T-helper 17 cell (primary cell): ENCODE measurements at regions not wholly inside any gene's neighbourhood (a gene's known extent, or its start where the extent isn't known, plus 50 kb on each side); places are given as distances from the start of the nearest gene placed in this dataset.

Experiments
- ATAC-seq: fragments of 150-1000 bp; cut with Tn5 transposase; 2 replicates; pipeline ENCODE4 v1.10.0; 2021; ENCODE audit warnings: mild to moderate bottlenecking, moderate library complexity
- DNase-seq, 3 donors: peaks; one replicate each; pipeline versions ENCODE4 v3.0.0 to v3.0.0-alpha.2; 2020 to 2021
- H3K9me3 ChIP-seq: one replicate; pipeline ENCODE4 v1.7.0; 2013; ENCODE audit warnings: low read length, mild to moderate bottlenecking; ENCODE audit not compliant: control insufficient read depth, poor library complexity, severe bottlenecking
- H3K27ac Mint-ChIP-seq: one replicate; pipeline ENCODE4 v1.8.0; 2022; ENCODE audit warnings: mild to moderate bottlenecking, moderate library complexity, mixed read lengths
- H3K27me3 Mint-ChIP-seq: one replicate; pipeline ENCODE4 v1.8.0; 2022; ENCODE audit warnings: mixed read lengths
- H3K36me3 Mint-ChIP-seq: one replicate; pipeline ENCODE4 v1.8.0; 2022; ENCODE audit warnings: low read depth, mixed read lengths
- H3K4me1 Mint-ChIP-seq: one replicate; pipeline ENCODE4 v1.8.0; 2022; ENCODE audit warnings: mild to moderate bottlenecking, mixed read lengths
- H3K4me3 Mint-ChIP-seq: one replicate; pipeline ENCODE4 v1.8.0; 2022; ENCODE audit warnings: mild to moderate bottlenecking, moderate library complexity, mixed read lengths

GRCh38 chr11:127115844-127116243 lies 115.3 kb upstream of the KIRREL3 start:
- no peaks in the 10 kb centered on the region for H3K4me1 Mint-ChIP-seq
- no peaks in the 10 kb centered on the region for H3K36me3 Mint-ChIP-seq
- DNase-seq (no peak), ATAC-seq (no peak)
- H3K27me3 Mint-ChIP-seq, result peaks cover under 1% of the 10 kb centered on the region
- no peak overlapping the region for H3K4me3 Mint-ChIP-seq
- no peaks in the 10 kb centered on the region for H3K9me3 ChIP-seq
- no peak overlapping the region for H3K27ac Mint-ChIP-seq

GRCh38 chr11:127114035-127114434 lies 113.5 kb upstream of the KIRREL3 start:
- no peaks in the 10 kb centered on the region for H3K9me3 ChIP-seq
- peaks cover 8% of the 10 kb centered on the region for H3K27me3 Mint-ChIP-seq
- ATAC-seq (no peak), DNase-seq (no peak)
- H3K4me3 Mint-ChIP-seq, result no peak overlapping the region
- H3K4me1 Mint-ChIP-seq, result no peaks in the 10 kb centered on the region
- H3K27ac Mint-ChIP-seq, result no peak overlapping the region
- no peaks in the 10 kb centered on the region for H3K36me3 Mint-ChIP-seq

- Mint-ChIP-seq H3K27ac (no peak overlapping the region), H3K4me1 (no peaks in the 10 kb centered on the region)
- ATAC-seq, result no peak
Observed at GRCh38 chr11:127110542-127110941, 110.0 kb upstream of the KIRREL3 start.

GRCh38 chr11:127109796-127110480 lies 109.4 kb upstream of the KIRREL3 start:
- no peaks in the 10 kb centered on the region for H3K9me3 ChIP-seq
- ATAC-seq, result no peak
- no peak overlapping the region for H3K27ac Mint-ChIP-seq
- peaks cover 20% of the 10 kb centered on the region for H3K27me3 Mint-ChIP-seq
- H3K4me3 Mint-ChIP-seq, result no peak overlapping the region
- H3K4me1 Mint-ChIP-seq, result no peaks in the 10 kb centered on the region
- H3K36me3 Mint-ChIP-seq, result no peaks in the 10 kb centered on the region
- DNase-seq, result no peak

More at GRCh38 chr11:127110542-127110941, 110.0 kb upstream of the KIRREL3 start:
- no peaks in the 10 kb centered on the region for H3K36me3 Mint-ChIP-seq
- peaks cover 16% of the 10 kb centered on the region for H3K27me3 Mint-ChIP-seq
- no peak for DNase-seq
- H3K9me3 ChIP-seq, result no peaks in the 10 kb centered on the region
- no peak overlapping the region for H3K4me3 Mint-ChIP-seq

GRCh38 chr11:127108838-127109237 lies 108.3 kb upstream of the KIRREL3 start:
- no peaks in the 10 kb centered on the region for H3K9me3 ChIP-seq
- no peaks in the 10 kb centered on the region for H3K4me1 Mint-ChIP-seq
- no peak for DNase-seq
- ATAC-seq, result no peak
- no peak overlapping the region for H3K4me3 Mint-ChIP-seq
- H3K27me3 Mint-ChIP-seq, result peaks cover 20% of the 10 kb centered on the region
- H3K27ac Mint-ChIP-seq, result no peak overlapping the region
- H3K36me3 Mint-ChIP-seq, result no peaks in the 10 kb centered on the region

- no peaks in the 10 kb centered on the region for H3K9me3 ChIP-seq
- no peak for ATAC-seq
- no peaks in the 10 kb centered on the region for H3K36me3 Mint-ChIP-seq
- DNase-seq, result no peak
- no peaks in the 10 kb centered on the region for H3K4me1 Mint-ChIP-seq
- no peak overlapping the region for H3K4me3 Mint-ChIP-seq
- no peak overlapping the region for H3K27ac Mint-ChIP-seq
- H3K27me3 Mint-ChIP-seq, result peaks cover 20% of the 10 kb centered on the region
Observed at GRCh38 chr11:127106938-127107337, 106.4 kb upstream of the KIRREL3 start.

GRCh38 chr11:127105593-127106541 lies 105.3 kb upstream of the KIRREL3 start:
- Mint-ChIP-seq H3K27me3 (peaks cover 20% of the 10 kb centered on the region), H3K36me3 (no peaks in the 10 kb centered on the region), H3K4me3 (no peak overlapping the region), H3K27ac (no peak overlapping the region), H3K4me1 (no peaks in the 10 kb centered on the region)
- H3K9me3 ChIP-seq, result no peaks in the 10 kb centered on the region
- ATAC-seq (no peak), DNase-seq (no peak)

- Mint-ChIP-seq H3K36me3 (no peaks in the 10 kb centered on the region), H3K27ac (no peak overlapping the region)
Observed at GRCh38 chr11:127103586-127104388, 103.2 kb upstream of the KIRREL3 start.

GRCh38 chr11:127098684-127099083 lies 98.1 kb upstream of the KIRREL3 start:
- H3K4me3 Mint-ChIP-seq, result no peak overlapping the region
- H3K36me3 Mint-ChIP-seq, result no peaks in the 10 kb centered on the region
- H3K4me1 Mint-ChIP-seq, result no peaks in the 10 kb centered on the region
- no peak overlapping the region for H3K27ac Mint-ChIP-seq
- DNase-seq, result no peak
- no peaks in the 10 kb centered on the region for H3K27me3 Mint-ChIP-seq
- no peak for ATAC-seq
- no peaks in the 10 kb centered on the region for H3K9me3 ChIP-seq

More at GRCh38 chr11:127103586-127104388, 103.2 kb upstream of the KIRREL3 start:
- H3K9me3 ChIP-seq, result no peaks in the 10 kb centered on the region
- ATAC-seq (no peak), DNase-seq (no peak)
- H3K4me3 Mint-ChIP-seq, result no peak overlapping the region
- H3K27me3 Mint-ChIP-seq, result peaks cover 12% of the 10 kb centered on the region
- H3K4me1 Mint-ChIP-seq, result no peaks in the 10 kb centered on the region

GRCh38 chr11:127080735-127081134 lies 80.2 kb upstream of the KIRREL3 start:
- no peak overlapping the region for H3K27ac Mint-ChIP-seq
- H3K36me3 Mint-ChIP-seq, result no peaks in the 10 kb centered on the region
- no peak overlapping the region for H3K4me3 Mint-ChIP-seq
- no peak for DNase-seq
- ATAC-seq, result no peak
- H3K9me3 ChIP-seq, result no peaks in the 10 kb centered on the region
- H3K27me3 Mint-ChIP-seq, result peaks cover 4% of the 10 kb centered on the region
- no peaks in the 10 kb centered on the region for H3K4me1 Mint-ChIP-seq

GRCh38 chr11:127075758-127076157 lies 75.2 kb upstream of the KIRREL3 start:
- Mint-ChIP-seq H3K27me3 (peaks cover 11% of the 10 kb centered on the region), H3K36me3 (no peaks in the 10 kb centered on the region), H3K4me1 (peaks cover 2% of the 10 kb centered on the region), H3K27ac (no peak overlapping the region), H3K4me3 (no peak overlapping the region)
- ATAC-seq, result no peak
- DNase-seq, result no peak
- no peaks in the 10 kb centered on the region for H3K9me3 ChIP-seq

- DNase-seq (no peak), ATAC-seq (no peak)
- H3K4me1 Mint-ChIP-seq, result peaks cover 2% of the 10 kb centered on the region
- H3K27me3 Mint-ChIP-seq, result peaks cover 11% of the 10 kb centered on the region
- no peaks in the 10 kb centered on the region for H3K36me3 Mint-ChIP-seq
- no peak overlapping the region for H3K4me3 Mint-ChIP-seq
- no peak overlapping the region for H3K27ac Mint-ChIP-seq
- no peaks in the 10 kb centered on the region for H3K9me3 ChIP-seq
Observed at GRCh38 chr11:127074151-127074761, 73.7 kb upstream of the KIRREL3 start.

- peaks cover 2% of the 10 kb centered on the region for H3K4me1 Mint-ChIP-seq
- no peak overlapping the region for H3K27ac Mint-ChIP-seq
- ATAC-seq (no peak), DNase-seq (no peak)
- H3K36me3 Mint-ChIP-seq, result no peaks in the 10 kb centered on the region
- H3K4me3 Mint-ChIP-seq, result no peak overlapping the region
- H3K27me3 Mint-ChIP-seq, result peaks cover 11% of the 10 kb centered on the region
- no peaks in the 10 kb centered on the region for H3K9me3 ChIP-seq
Observed at GRCh38 chr11:127073621-127074020, 73.1 kb upstream of the KIRREL3 start.
